K562 (cell line): ENCODE measurements at regions not wholly inside any gene's neighbourhood (a gene's known extent, or its start where the extent isn't known, plus 50 kb on each side); places are given as distances from the start of the nearest gene placed in this dataset.
A peak's percentile ranks its signal among the peaks of the same experiment; 100 is the strongest.

Experiments used
- ATAC-seq: fragments of 200-7000 bp; cut with Tn5 transposase; 3 replicates; pipeline ENCODE4 v1.9.1; 2020; ENCODE audit warnings: moderate library complexity
- BruUV-seq: library from RNA; stranded (reverse); fragments of 400-500 nt; replicated peaks from 2 replicates; lab custom pipeline; 2021; lab: Mats Ljungman, UMichigan
- CTCF ChIA-PET: fragments of 300-600 bp; formaldehyde crosslinking; extraction: SDS; loops from one replicate; lab custom pipeline; 2021; ENCODE audit warnings: low intra/inter-chr PET ratio; lab: Yijun Ruan, JAX
- POLR2A ChIA-PET: fragments of 300-600, 350-650 bp; sonication (Branson Sonifier 250); formaldehyde crosslinking; extraction: SDS; loops from one replicate; lab custom pipeline; 2021; ENCODE audit warnings: antibody characterized with exemption, inconsistent platforms; lab: Yijun Ruan, JAX
- DNase-seq, 4 experiments: peaks; one replicate each; pipeline versions ENCODE4 v3.0.0 to v3.0.0-alpha.2; 2011 to 2018; ENCODE audit warnings: low spot score in 3 of 4, mixed read lengths in 3 of 4; ENCODE audit errors: extremely low read depth in 1 of 4
- FAIRE-seq: peaks from 2 replicates; lab custom pipeline; 2011; peaks lifted over from hg19 to GRCh38; lab: Jason Lieb, UNC
- H2AFZ ChIP-seq: 2 replicates; pipeline ENCODE4 v1.6.0; 2011; ENCODE audit warnings: low read depth, low read length, control low read depth, inconsistent platforms
- H3K27ac ChIP-seq: fragments of 200-600 bp; 3 replicates; pipeline ENCODE4 v1.8.0; 2011; ENCODE audit warnings: low read depth, mild to moderate bottlenecking, control low read depth, inconsistent platforms, low read length, moderate library complexity, mixed read lengths; ENCODE audit errors: extremely low read depth
- H3K27me3 ChIP-seq, 2 experiments: fragments of 300-600 bp in 1 of 2; 2 replicates in 1 of 2; 3 replicates in 1 of 2; pipeline versions ENCODE4 v1.6.0 to v1.8.0; 2011; ENCODE audit warnings: inconsistent platforms in 2 of 2, low read length in 2 of 2, mild to moderate bottlenecking in 1 of 2, mixed read lengths in 1 of 2, moderate library complexity in 1 of 2; ENCODE audit not compliant: control insufficient read depth in 2 of 2, insufficient read depth in 2 of 2
- H3K36me3 ChIP-seq: fragments of 300-600 bp; 3 replicates; pipeline ENCODE4 v1.8.0; 2011; ENCODE audit warnings: mild to moderate bottlenecking, low read length, inconsistent platforms; ENCODE audit not compliant: control insufficient read depth, insufficient read depth
- H3K4me1 ChIP-seq, 2 experiments: fragments of 200-600 bp in 1 of 2; replicated peaks in 1 of 2; 2 replicates in 1 of 2; 3 replicates in 1 of 2; pipeline versions ENCODE4 v1.5.1 to v1.8.0; 2011; ENCODE audit warnings: inconsistent platforms in 2 of 2, low read length in 2 of 2, mild to moderate bottlenecking in 1 of 2, mixed read lengths in 1 of 2, moderate library complexity in 1 of 2; ENCODE audit not compliant: control insufficient read depth in 2 of 2, insufficient read depth in 2 of 2
- H3K4me2 ChIP-seq: 2 replicates; pipeline ENCODE4 v1.6.1; 2011; ENCODE audit warnings: low read length, control low read depth, inconsistent platforms, mixed read lengths; ENCODE audit not compliant: insufficient read depth
- H3K4me3 ChIP-seq: fragments of 200-600 bp; sonication (generic), shearing (Covaris generic); 2 replicates; pipeline ENCODE4 v1.5.1; 2016; ENCODE audit warnings: control low read depth, inconsistent platforms
- H3K79me2 ChIP-seq: fragments of 200-600 bp; 3 replicates; pipeline ENCODE4 v1.8.0; 2011; ENCODE audit warnings: low read length, inconsistent platforms; ENCODE audit not compliant: control insufficient read depth, insufficient read depth
- H3K9ac ChIP-seq, 2 experiments: 2 replicates each; pipeline versions ENCODE4 v1.6.0 to v1.6.1; 2011; ENCODE audit warnings: low read depth in 2 of 2, low read length in 2 of 2, control low read depth in 1 of 2, inconsistent platforms in 1 of 2, mild to moderate bottlenecking in 1 of 2, mixed read lengths in 1 of 2; ENCODE audit not compliant: insufficient read depth in 1 of 2
- H3K9me1 ChIP-seq: one replicate; pipeline ENCODE4 v1.6.0; 2011; ENCODE audit warnings: inconsistent platforms, mild to moderate bottlenecking, low read length, moderate library complexity; ENCODE audit not compliant: control insufficient read depth, insufficient read depth
- H3K9me3 ChIP-seq: replicated peaks from 2 replicates; pipeline ENCODE4 v1.5.1; 2011; ENCODE audit warnings: low read depth, low read length, inconsistent platforms; ENCODE audit not compliant: control insufficient read depth, insufficient read depth
- H4K20me1 ChIP-seq: replicated peaks from 2 replicates; pipeline ENCODE4 v1.6.1; 2011; ENCODE audit warnings: low read length, inconsistent platforms, mixed read lengths; ENCODE audit not compliant: control insufficient read depth, insufficient read depth
- C11orf30 ChIP-seq: fragments of 450-650 bp; IDR thresholded peaks from 2 replicates; pipeline ENCODE4 v1.6.1; 2016; ENCODE audit warnings: low read depth, mild to moderate bottlenecking
- ERF ChIP-seq: fragments of 450-650 bp; formaldehyde crosslinking; IDR thresholded peaks from 2 replicates; pipeline ENCODE4 v1.4.0; 2020; ENCODE audit warnings: mild to moderate bottlenecking, mixed read lengths
- ETS2 ChIP-seq: IDR thresholded peaks from 2 replicates; pipeline ENCODE4 v1.6.1; 2016; ENCODE audit warnings: borderline replicate concordance, missing genetic modification characterization, mild to moderate bottlenecking, moderate library complexity, missing compliant biosample characterization; ENCODE audit not compliant: poor library complexity, severe bottlenecking
- GTF2A2 ChIP-seq: IDR thresholded peaks from 2 replicates; pipeline ENCODE4 v1.6.1; 2016; ENCODE audit warnings: mild to moderate bottlenecking, missing genetic modification characterization, missing compliant biosample characterization
- MAFF ChIP-seq: IDR thresholded peaks from 2 replicates; pipeline ENCODE4 v1.6.1; 2012; ENCODE audit warnings: low read length, improper control_type of control experiment
- MAFG ChIP-seq: fragments of 450-650 bp; conservative IDR thresholded peaks from 2 replicates; pipeline ENCODE4 v1.6.1; 2016; ENCODE audit warnings: missing genetic modification characterization, missing compliant biosample characterization
- MAFK ChIP-seq: IDR thresholded peaks from 2 replicates; pipeline ENCODE4 v1.6.1; 2011; ENCODE audit warnings: low read length, improper control_type of control experiment
- NFIC ChIP-seq: fragments of 450-650 bp; IDR thresholded peaks from 2 replicates; pipeline ENCODE4 v1.6.1; 2017; ENCODE audit warnings: mild to moderate bottlenecking, inconsistent platforms
- RBM14 ChIP-seq: fragments of 200-400 bp; formaldehyde crosslinking; IDR thresholded peaks from 2 replicates; pipeline ENCODE4 v1.6.1; 2018; ENCODE audit warnings: low read depth, mild to moderate bottlenecking, low read length, moderate library complexity, borderline replicate concordance; ENCODE audit not compliant: insufficient read depth
- RBM22 ChIP-seq: fragments of 200-400 bp; formaldehyde crosslinking; IDR thresholded peaks from 2 replicates; pipeline ENCODE4 v1.6.1; 2018; ENCODE audit warnings: low read length, low read depth; ENCODE audit not compliant: poor library complexity, severe bottlenecking
- TAL1 ChIP-seq: fragments of 450-650 bp; IDR thresholded peaks from 2 replicates; pipeline ENCODE4 v1.6.1; 2016; ENCODE audit warnings: mild to moderate bottlenecking
- ZNF316 ChIP-seq: fragments of 450-650 bp; IDR thresholded peaks from 2 replicates; pipeline ENCODE4 v1.6.1; 2016
- ZNF583 ChIP-seq: fragments of 250-450 bp; sonication (Bioruptor Pico); IDR thresholded peaks from 2 replicates; pipeline ENCODE4 v1.4.0; 2020
- ZZZ3 ChIP-seq: fragments of 450-650 bp; IDR thresholded peaks from 2 replicates; pipeline ENCODE4 v1.6.1; 2016; ENCODE audit warnings: antibody characterized with exemption, mild to moderate bottlenecking, moderate library complexity
- in situ Hi-C: fragments of 300-500 bp; cut with MboI; formaldehyde crosslinking; loops from 4 replicates; pipeline ENCODE4 v1.15.0; 2018; ENCODE audit warnings: inconsistent platforms, mixed read lengths
- intact Hi-C: fragments of 100-400 bp; cut with micrococcal nuclease; formaldehyde crosslinking; loops from 2 replicates; pipeline ENCODE4 v1.14.2; 2022

DNA sequence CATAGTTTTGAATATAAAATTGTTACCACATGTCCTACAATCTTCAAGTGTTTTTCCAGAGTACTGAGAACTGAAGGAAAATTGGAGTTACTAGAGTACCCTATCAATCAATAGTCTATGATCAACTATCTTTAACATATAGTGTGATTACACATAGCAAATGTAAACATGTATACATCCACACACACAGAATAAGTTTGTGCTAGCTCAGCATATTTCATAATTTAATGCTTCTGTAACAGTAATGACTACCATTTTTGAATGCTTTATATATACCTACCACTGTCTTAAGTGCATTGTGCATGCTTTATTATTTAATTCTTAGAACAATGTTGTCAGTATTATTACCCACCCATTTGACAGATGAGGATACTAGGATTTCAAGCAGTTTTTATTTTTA is 523.9 kb downstream of the HAO1 start:
- intact Hi-C loops, result no loop called here
- Histone ChIP-seq H4K20me1 (no peaks in the 10 kb centered on the region), H3K9me3 (no peaks in the 10 kb centered on the region), H3K27ac (no peak overlapping the region), H3K4me2 (no peak overlapping the region), H2AFZ (no peak overlapping the region), H3K4me1 (no peaks in the 10 kb centered on the region), H3K79me2 (no peaks in the 10 kb centered on the region), H3K36me3 (no peaks in the 10 kb centered on the region), H3K9ac (no peak overlapping the region), H3K27me3 (no peaks in the 10 kb centered on the region), H3K4me3 (no peak overlapping the region), H3K9me1 (no peaks in the 10 kb centered on the region)
- DNase-seq (no peak), FAIRE-seq (no peak), ATAC-seq (no peak)
- ChIA-PET POLR2A (no interaction called here), CTCF (no interaction called here)
- in situ Hi-C loops, result no loop called here
- no TSS peak for BruUV-seq
- no peak for TF ChIP-seq RBM22
- TF ChIP-seq RBM14, result no peak
- no peak for TF ChIP-seq TAL1
- no peak for TF ChIP-seq ETS2 (tag)
- peak; percentile 40; the same call in 1 of the 2 replicates for TF ChIP-seq C11orf30
- no peak for TF ChIP-seq GTF2A2 (tag)
- TF ChIP-seq ZZZ3, result no peak
- TF ChIP-seq MAFK, result peak; percentile 76
- TF ChIP-seq ERF (CRISPR knock-in tag), result no peak
- TF ChIP-seq NFIC, result no peak
- peak; percentile 67 for TF ChIP-seq MAFF
- TF ChIP-seq ZNF316, result peak; percentile 67
- no peak for TF ChIP-seq ZNF583
- TF ChIP-seq MAFG (tag), result 0 out of 2 replicates have a peak, but pooled peaks have one; percentile 19
